WTC11 (cell line): ENCODE measurements at regions not wholly inside any gene's neighbourhood (a gene's known extent, or its start where the extent isn't known, plus 50 kb on each side); places are given as distances from the start of the nearest gene placed in this dataset.
A peak's percentile ranks its signal among the peaks of the same experiment; 100 is the strongest.

Experiments used
- ATAC-seq: fragments of 200-7000 bp; cut with Tn5 transposase; 2 replicates; pipeline ENCODE4 v1.10.0; 2021; ENCODE audit warnings: mild to moderate bottlenecking, moderate library complexity
- CTCF ChIA-PET: fragments of 300-600 bp; sonication (Branson Sonifier 250); formaldehyde crosslinking; loops from one replicate; lab custom pipeline; 2021; ENCODE audit warnings: antibody characterized with exemption; lab: Charles Lee
- POLR2A ChIA-PET: fragments of 350-600 bp; sonication (Branson Sonifier 250); formaldehyde crosslinking; loops from one replicate; lab custom pipeline; 2021; ENCODE audit warnings: antibody characterized with exemption; lab: Charles Lee
- DNase-seq: peaks from one replicate; pipeline ENCODE4 v3.0.0; 2021; ENCODE audit warnings: low spot score
- H3K27ac Mint-ChIP-seq: 2 replicates; pipeline ENCODE4 v1.8.0; 2021; ENCODE audit warnings: mixed read lengths
- H3K27me3 Mint-ChIP-seq: 2 replicates; pipeline ENCODE4 v1.8.0; 2021; ENCODE audit warnings: low read depth, mild to moderate bottlenecking, moderate library complexity, mixed read lengths
- H3K36me3 Mint-ChIP-seq: 2 replicates; pipeline ENCODE4 v1.8.0; 2021; ENCODE audit warnings: mixed read lengths
- H3K4me1 Mint-ChIP-seq: 2 replicates; pipeline ENCODE4 v1.8.0; 2022; ENCODE audit warnings: mixed read lengths
- H3K4me3 Mint-ChIP-seq: 2 replicates; pipeline ENCODE4 v1.8.0; 2021; ENCODE audit warnings: mild to moderate bottlenecking, moderate library complexity, mixed read lengths
- H3K9me3 Mint-ChIP-seq: 2 replicates; pipeline ENCODE4 v1.8.0; 2021; ENCODE audit warnings: mixed read lengths
- CBFB ChIP-seq: sonication (generic); formaldehyde crosslinking; IDR thresholded peaks from 2 replicates; pipeline ENCODE4 v1.8.1; 2022; ENCODE audit warnings: mild to moderate bottlenecking, low read depth, missing genetic modification reagents
- EMX1 ChIP-seq: fragments of 250-450 bp; sonication (Bioruptor Pico); IDR thresholded peaks from 2 replicates; pipeline ENCODE4 v1.8.0; 2021; ENCODE audit warnings: mild to moderate bottlenecking
- GTF2I ChIP-seq: fragments of 250-450 bp; sonication (Bioruptor Pico); conservative IDR thresholded peaks from 2 replicates; pipeline ENCODE4 v1.4.0; 2021; ENCODE audit warnings: mild to moderate bottlenecking
- MYBL2 ChIP-seq: sonication (generic); formaldehyde crosslinking; IDR thresholded peaks from 2 replicates; pipeline ENCODE4 v1.8.1; 2023; ENCODE audit warnings: mild to moderate bottlenecking, moderate library complexity, missing genetic modification reagents
- NFATC4 ChIP-seq: fragments of 250-450 bp; sonication (Bioruptor Pico); IDR thresholded peaks from 2 replicates; pipeline ENCODE4 v1.9.0; 2021; ENCODE audit warnings: mild to moderate bottlenecking
- NFE2L1 ChIP-seq: sonication (generic); formaldehyde crosslinking; IDR thresholded peaks from 2 replicates; pipeline ENCODE4 v1.8.1; 2023; ENCODE audit warnings: missing genetic modification reagents
- NFYB ChIP-seq: sonication (generic); formaldehyde crosslinking; conservative IDR thresholded peaks from 2 replicates; pipeline ENCODE4 v1.8.0; 2022; ENCODE audit warnings: low read depth, missing genetic modification reagents
- NR2C2 ChIP-seq: sonication (generic); formaldehyde crosslinking; IDR thresholded peaks from 2 replicates; pipeline ENCODE4 v1.8.0; 2022; ENCODE audit warnings: mild to moderate bottlenecking, missing genetic modification reagents
- OVOL2 ChIP-seq: fragments of 250-450 bp; sonication (Bioruptor Pico); IDR thresholded peaks from 2 replicates; pipeline ENCODE4 v1.9.0; 2021; ENCODE audit warnings: mild to moderate bottlenecking, borderline replicate concordance
- RELA ChIP-seq: sonication (generic); formaldehyde crosslinking; IDR thresholded peaks from 2 replicates; pipeline ENCODE4 v1.8.1; 2022; ENCODE audit warnings: missing genetic modification reagents, mild to moderate bottlenecking, borderline replicate concordance
- RORB ChIP-seq: fragments of 250-450 bp; sonication (Bioruptor Pico); IDR thresholded peaks from 2 replicates; pipeline ENCODE4 v1.9.0; 2021; ENCODE audit warnings: mild to moderate bottlenecking
- SMAD4 ChIP-seq: sonication (generic); formaldehyde crosslinking; IDR thresholded peaks from 2 replicates; pipeline ENCODE4 v1.8.0; 2022; ENCODE audit warnings: mild to moderate bottlenecking, missing genetic modification reagents
- ZNF121 ChIP-seq: sonication (generic); formaldehyde crosslinking; IDR thresholded peaks from 2 replicates; pipeline ENCODE4 v1.8.0; 2023; ENCODE audit warnings: missing genetic modification reagents
- ZNF219 ChIP-seq: sonication (generic); formaldehyde crosslinking; IDR thresholded peaks from 2 replicates; pipeline ENCODE4 v1.8.0; 2023; ENCODE audit warnings: missing genetic modification reagents, mild to moderate bottlenecking, borderline replicate concordance
- ZNF423 ChIP-seq: fragments of 250-450 bp; sonication (Bioruptor Pico); IDR thresholded peaks from 2 replicates; pipeline ENCODE4 v2.1.2; 2022; ENCODE audit warnings: mild to moderate bottlenecking, moderate library complexity
- TF ChIP-seq, protein P1 (sequence below): sonication (generic); formaldehyde crosslinking; IDR thresholded peaks from 2 replicates; pipeline ENCODE4 v1.8.0; 2022; ENCODE audit warnings: mild to moderate bottlenecking, missing genetic modification reagents
- TF ChIP-seq, protein P2 (sequence below): sonication (generic); formaldehyde crosslinking; IDR thresholded peaks from 2 replicates; pipeline ENCODE4 v1.8.0; 2022; ENCODE audit warnings: mild to moderate bottlenecking, missing genetic modification reagents
- TF ChIP-seq, protein P3 (sequence below): sonication (generic); formaldehyde crosslinking; IDR thresholded peaks from 2 replicates; pipeline ENCODE4 v1.8.0; 2022; ENCODE audit warnings: missing genetic modification reagents
- TF ChIP-seq, protein P4 (sequence below): fragments of 250-450 bp; sonication (Bioruptor Pico); IDR thresholded peaks from 2 replicates; pipeline ENCODE4 v1.9.0; 2021; ENCODE audit warnings: mild to moderate bottlenecking
- TF ChIP-seq, protein P5 (sequence below): sonication (generic); formaldehyde crosslinking; IDR thresholded peaks from 2 replicates; pipeline ENCODE4 v1.8.0; 2023; ENCODE audit warnings: missing genetic modification reagents
- TF ChIP-seq, protein P6 (sequence below): sonication (generic); formaldehyde crosslinking; IDR thresholded peaks from 2 replicates; pipeline ENCODE4 v1.8.1; 2023; ENCODE audit warnings: mild to moderate bottlenecking, missing genetic modification reagents, moderate library complexity
- TF ChIP-seq, protein P7 (sequence below): fragments of 250-450 bp; sonication (Bioruptor Pico); IDR thresholded peaks from 2 replicates; pipeline ENCODE4 v1.9.0; 2021; ENCODE audit warnings: moderate library complexity, mild to moderate bottlenecking, inconsistent platforms, borderline replicate concordance
- TF ChIP-seq, protein P8 (sequence below): fragments of 250-450 bp; sonication (Bioruptor Pico); IDR thresholded peaks from 2 replicates; pipeline ENCODE4 v2.1.2; 2022; ENCODE audit warnings: mild to moderate bottlenecking, moderate library complexity

DNA sequence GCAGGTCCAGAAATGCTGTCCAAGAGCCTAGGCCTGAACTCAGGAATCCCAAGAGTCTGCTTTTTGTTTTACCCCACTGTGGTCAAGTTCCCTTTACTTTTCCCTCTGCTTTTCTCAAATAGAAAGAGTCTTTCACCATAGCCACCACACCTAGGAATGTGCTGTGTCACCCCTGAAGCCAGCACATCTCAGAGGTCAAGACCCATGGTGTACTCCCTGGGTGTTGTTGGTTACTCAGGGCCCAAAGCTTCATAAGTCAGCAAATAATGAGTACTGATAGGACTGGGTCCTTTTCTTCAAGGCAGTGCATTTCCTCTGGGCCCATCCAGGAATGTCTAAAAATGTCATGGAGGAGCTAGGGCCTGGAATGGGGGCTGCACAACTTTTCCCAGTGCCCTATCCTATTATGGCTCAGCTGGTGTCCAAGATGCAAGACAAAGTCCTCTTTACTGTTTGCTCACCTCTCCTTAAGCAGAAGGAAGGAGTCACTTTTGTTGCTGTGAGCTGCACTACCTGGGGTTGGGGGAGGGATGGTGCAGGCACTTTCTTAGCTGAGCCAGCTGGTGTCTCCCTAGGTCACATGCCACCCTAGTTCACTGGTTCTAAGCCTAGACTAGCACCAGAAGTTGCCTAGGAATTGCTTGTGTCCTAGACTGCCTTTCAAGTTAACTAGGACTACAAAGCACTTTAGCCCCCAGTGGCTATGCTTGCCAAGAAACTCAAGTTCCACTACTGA lies 62.4 kb upstream of the RXFP1 start:
- H3K27me3 Mint-ChIP-seq = no peaks in the 10 kb centered on the region
- no peak overlapping the region for H3K27ac Mint-ChIP-seq
- H3K36me3 Mint-ChIP-seq = no peaks in the 10 kb centered on the region
- peaks cover 5% of the 10 kb centered on the region; the same call in 1 of the 2 replicates for H3K9me3 Mint-ChIP-seq
- POLR2A ChIA-PET = no interaction called here
- DNase-seq = no peak
- TF ChIP-seq RORB (CRISPR knock-in tag) = no peak
- no peak for TF ChIP-seq EMX1 (CRISPR knock-in tag)
- no peak for TF ChIP-seq ZNF219 (CRISPR knock-in tag)
- TF ChIP-seq ZNF121 (CRISPR knock-in tag) = no peak
- TF ChIP-seq, protein P1, sequence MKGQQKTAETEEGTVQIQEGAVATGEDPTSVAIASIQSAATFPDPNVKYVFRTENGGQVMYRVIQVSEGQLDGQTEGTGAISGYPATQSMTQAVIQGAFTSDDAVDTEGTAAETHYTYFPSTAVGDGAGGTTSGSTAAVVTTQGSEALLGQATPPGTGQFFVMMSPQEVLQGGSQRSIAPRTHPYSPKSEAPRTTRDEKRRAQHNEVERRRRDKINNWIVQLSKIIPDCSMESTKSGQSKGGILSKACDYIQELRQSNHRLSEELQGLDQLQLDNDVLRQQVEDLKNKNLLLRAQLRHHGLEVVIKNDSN (CRISPR knock-in tag) = no peak
- TF ChIP-seq, protein P2, sequence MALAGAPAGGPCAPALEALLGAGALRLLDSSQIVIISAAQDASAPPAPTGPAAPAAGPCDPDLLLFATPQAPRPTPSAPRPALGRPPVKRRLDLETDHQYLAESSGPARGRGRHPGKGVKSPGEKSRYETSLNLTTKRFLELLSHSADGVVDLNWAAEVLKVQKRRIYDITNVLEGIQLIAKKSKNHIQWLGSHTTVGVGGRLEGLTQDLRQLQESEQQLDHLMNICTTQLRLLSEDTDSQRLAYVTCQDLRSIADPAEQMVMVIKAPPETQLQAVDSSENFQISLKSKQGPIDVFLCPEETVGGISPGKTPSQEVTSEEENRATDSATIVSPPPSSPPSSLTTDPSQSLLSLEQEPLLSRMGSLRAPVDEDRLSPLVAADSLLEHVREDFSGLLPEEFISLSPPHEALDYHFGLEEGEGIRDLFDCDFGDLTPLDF (CRISPR knock-in tag) = no peak
- TF ChIP-seq NR2C2 = no peak
- no peak for TF ChIP-seq RELA
- TF ChIP-seq ZNF423 (CRISPR knock-in tag) = no peak
- no peak for TF ChIP-seq NFATC4
- TF ChIP-seq, protein P3, sequence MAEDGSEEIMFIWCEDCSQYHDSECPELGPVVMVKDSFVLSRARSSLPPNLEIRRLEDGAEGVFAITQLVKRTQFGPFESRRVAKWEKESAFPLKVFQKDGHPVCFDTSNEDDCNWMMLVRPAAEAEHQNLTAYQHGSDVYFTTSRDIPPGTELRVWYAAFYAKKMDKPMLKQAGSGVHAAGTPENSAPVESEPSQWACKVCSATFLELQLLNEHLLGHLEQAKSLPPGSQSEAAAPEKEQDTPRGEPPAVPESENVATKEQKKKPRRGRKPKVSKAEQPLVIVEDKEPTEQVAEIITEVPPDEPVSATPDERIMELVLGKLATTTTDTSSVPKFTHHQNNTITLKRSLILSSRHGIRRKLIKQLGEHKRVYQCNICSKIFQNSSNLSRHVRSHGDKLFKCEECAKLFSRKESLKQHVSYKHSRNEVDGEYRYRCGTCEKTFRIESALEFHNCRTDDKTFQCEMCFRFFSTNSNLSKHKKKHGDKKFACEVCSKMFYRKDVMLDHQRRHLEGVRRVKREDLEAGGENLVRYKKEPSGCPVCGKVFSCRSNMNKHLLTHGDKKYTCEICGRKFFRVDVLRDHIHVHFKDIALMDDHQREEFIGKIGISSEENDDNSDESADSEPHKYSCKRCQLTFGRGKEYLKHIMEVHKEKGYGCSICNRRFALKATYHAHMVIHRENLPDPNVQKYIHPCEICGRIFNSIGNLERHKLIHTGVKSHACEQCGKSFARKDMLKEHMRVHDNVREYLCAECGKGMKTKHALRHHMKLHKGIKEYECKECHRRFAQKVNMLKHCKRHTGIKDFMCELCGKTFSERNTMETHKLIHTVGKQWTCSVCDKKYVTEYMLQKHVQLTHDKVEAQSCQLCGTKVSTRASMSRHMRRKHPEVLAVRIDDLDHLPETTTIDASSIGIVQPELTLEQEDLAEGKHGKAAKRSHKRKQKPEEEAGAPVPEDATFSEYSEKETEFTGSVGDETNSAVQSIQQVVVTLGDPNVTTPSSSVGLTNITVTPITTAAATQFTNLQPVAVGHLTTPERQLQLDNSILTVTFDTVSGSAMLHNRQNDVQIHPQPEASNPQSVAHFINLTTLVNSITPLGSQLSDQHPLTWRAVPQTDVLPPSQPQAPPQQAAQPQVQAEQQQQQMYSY = no peak
- no peak for TF ChIP-seq SMAD4 (CRISPR knock-in tag)
- no peak for TF ChIP-seq NFE2L1 (CRISPR knock-in tag)
- peak; percentile 80 for ATAC-seq
- no peak overlapping the region for H3K4me3 Mint-ChIP-seq
- CTCF ChIA-PET = interaction anchor here (2.2 kb wide), 1 partner anchor 37 kb away, joined by 11 read pairs; no protein-coding TSS in a partner anchor
- H3K4me1 Mint-ChIP-seq = no peaks in the 10 kb centered on the region

DNA sequence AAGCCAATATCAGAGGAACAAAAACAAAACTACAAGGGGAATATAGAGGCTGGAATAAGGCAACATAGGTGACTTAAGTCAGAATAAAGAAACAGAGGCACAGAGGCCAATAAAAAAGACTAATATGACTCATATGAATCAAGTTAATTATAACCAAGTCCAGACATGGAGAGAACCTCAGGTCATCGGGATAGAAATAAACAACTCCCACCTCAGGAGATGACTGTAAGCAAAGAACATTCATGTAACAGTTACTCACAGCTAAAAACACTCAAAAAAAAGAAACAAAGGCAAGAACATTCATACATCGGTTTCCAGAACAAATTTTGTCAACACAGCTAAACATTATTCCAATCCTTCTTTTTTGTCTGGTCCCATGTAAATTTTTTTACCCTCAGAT lies 60.3 kb upstream of the RXFP1 start:
- H3K9me3 Mint-ChIP-seq = no peaks in the 10 kb centered on the region
- H3K36me3 Mint-ChIP-seq = no peaks in the 10 kb centered on the region
- no peak overlapping the region for H3K4me3 Mint-ChIP-seq
- DNase-seq (no peak), ATAC-seq (no peak)
- no peaks in the 10 kb centered on the region for H3K27me3 Mint-ChIP-seq
- ChIA-PET POLR2A (no interaction called here), CTCF (no interaction called here)
- no peak overlapping the region for H3K27ac Mint-ChIP-seq
- H3K4me1 Mint-ChIP-seq = no peaks in the 10 kb centered on the region
- TF ChIP-seq, protein P4, sequence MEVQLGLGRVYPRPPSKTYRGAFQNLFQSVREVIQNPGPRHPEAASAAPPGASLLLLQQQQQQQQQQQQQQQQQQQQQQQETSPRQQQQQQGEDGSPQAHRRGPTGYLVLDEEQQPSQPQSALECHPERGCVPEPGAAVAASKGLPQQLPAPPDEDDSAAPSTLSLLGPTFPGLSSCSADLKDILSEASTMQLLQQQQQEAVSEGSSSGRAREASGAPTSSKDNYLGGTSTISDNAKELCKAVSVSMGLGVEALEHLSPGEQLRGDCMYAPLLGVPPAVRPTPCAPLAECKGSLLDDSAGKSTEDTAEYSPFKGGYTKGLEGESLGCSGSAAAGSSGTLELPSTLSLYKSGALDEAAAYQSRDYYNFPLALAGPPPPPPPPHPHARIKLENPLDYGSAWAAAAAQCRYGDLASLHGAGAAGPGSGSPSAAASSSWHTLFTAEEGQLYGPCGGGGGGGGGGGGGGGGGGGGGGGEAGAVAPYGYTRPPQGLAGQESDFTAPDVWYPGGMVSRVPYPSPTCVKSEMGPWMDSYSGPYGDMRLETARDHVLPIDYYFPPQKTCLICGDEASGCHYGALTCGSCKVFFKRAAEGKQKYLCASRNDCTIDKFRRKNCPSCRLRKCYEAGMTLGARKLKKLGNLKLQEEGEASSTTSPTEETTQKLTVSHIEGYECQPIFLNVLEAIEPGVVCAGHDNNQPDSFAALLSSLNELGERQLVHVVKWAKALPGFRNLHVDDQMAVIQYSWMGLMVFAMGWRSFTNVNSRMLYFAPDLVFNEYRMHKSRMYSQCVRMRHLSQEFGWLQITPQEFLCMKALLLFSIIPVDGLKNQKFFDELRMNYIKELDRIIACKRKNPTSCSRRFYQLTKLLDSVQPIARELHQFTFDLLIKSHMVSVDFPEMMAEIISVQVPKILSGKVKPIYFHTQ (CRISPR knock-in tag) = no peak
- no peak for TF ChIP-seq RORB (CRISPR knock-in tag)
- no peak for TF ChIP-seq GTF2I (CRISPR knock-in tag)
- TF ChIP-seq, protein P5, sequence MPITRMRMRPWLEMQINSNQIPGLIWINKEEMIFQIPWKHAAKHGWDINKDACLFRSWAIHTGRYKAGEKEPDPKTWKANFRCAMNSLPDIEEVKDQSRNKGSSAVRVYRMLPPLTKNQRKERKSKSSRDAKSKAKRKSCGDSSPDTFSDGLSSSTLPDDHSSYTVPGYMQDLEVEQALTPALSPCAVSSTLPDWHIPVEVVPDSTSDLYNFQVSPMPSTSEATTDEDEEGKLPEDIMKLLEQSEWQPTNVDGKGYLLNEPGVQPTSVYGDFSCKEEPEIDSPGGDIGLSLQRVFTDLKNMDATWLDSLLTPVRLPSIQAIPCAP (CRISPR knock-in tag) = no peak
- TF ChIP-seq CBFB = no peak
- no peak for TF ChIP-seq MYBL2 (CRISPR knock-in tag)
- TF ChIP-seq, protein P6, sequence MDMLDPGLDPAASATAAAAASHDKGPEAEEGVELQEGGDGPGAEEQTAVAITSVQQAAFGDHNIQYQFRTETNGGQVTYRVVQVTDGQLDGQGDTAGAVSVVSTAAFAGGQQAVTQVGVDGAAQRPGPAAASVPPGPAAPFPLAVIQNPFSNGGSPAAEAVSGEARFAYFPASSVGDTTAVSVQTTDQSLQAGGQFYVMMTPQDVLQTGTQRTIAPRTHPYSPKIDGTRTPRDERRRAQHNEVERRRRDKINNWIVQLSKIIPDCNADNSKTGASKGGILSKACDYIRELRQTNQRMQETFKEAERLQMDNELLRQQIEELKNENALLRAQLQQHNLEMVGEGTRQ (CRISPR knock-in tag) = no peak
- TF ChIP-seq OVOL2 (CRISPR knock-in tag) = no peak
- no peak for TF ChIP-seq NFYB (CRISPR knock-in tag)
- TF ChIP-seq, protein P7, sequence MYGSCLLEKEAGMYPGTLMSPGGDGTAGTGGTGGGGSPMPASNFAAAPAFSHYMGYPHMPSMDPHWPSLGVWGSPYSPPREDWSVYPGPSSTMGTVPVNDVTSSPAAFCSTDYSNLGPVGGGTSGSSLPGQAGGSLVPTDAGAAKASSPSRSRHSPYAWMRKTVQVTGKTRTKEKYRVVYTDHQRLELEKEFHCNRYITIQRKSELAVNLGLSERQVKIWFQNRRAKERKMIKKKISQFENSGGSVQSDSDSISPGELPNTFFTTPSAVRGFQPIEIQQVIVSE = no peak
- TF ChIP-seq, protein P8, sequence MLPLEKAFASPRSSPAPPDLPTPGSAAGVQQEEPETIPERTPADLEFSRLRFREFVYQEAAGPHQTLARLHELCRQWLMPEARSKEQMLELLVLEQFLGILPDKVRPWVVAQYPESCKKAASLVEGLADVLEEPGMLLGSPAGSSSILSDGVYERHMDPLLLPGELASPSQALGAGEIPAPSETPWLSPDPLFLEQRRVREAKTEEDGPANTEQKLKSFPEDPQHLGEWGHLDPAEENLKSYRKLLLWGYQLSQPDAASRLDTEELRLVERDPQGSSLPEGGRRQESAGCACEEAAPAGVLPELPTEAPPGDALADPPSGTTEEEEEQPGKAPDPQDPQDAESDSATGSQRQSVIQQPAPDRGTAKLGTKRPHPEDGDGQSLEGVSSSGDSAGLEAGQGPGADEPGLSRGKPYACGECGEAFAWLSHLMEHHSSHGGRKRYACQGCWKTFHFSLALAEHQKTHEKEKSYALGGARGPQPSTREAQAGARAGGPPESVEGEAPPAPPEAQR (CRISPR knock-in tag) = no peak
